H9 (cell line): ENCODE measurements at regions not wholly inside any gene's neighbourhood (a gene's known extent, or its start where the extent isn't known, plus 50 kb on each side); places are given as distances from the start of the nearest gene placed in this dataset.

Experiments used
- DNase-seq: peaks from one replicate; pipeline ENCODE4 v3.0.0-alpha.2; 2017
- H2AFZ ChIP-seq: one replicate; pipeline ENCODE4 v1.6.1; 2013; ENCODE audit warnings: mild to moderate bottlenecking, low read length, control low read depth, moderate library complexity
- H2AK5ac ChIP-seq: 2 replicates; pipeline ENCODE4 v1.6.1; 2013; ENCODE audit warnings: low read length, control low read depth, mixed read lengths; ENCODE audit not compliant: insufficient read length
- H2BK120ac ChIP-seq: one replicate; pipeline ENCODE4 v1.6.1; 2013; ENCODE audit warnings: low read depth, mild to moderate bottlenecking, low read length, control low read depth, inconsistent platforms; ENCODE audit not compliant: poor library complexity, severe bottlenecking
- H2BK12ac ChIP-seq: 2 replicates; pipeline ENCODE4 v1.6.1; 2013; ENCODE audit warnings: low read length, control low read depth, mixed read lengths, low read depth; ENCODE audit not compliant: insufficient read length
- H2BK15ac ChIP-seq: 2 replicates; pipeline ENCODE4 v1.6.1; 2013; ENCODE audit warnings: low read depth, low read length, control low read depth
- H2BK20ac ChIP-seq: one replicate; pipeline ENCODE4 v1.6.1; 2013; ENCODE audit warnings: low read depth, mild to moderate bottlenecking, low read length, control low read depth, inconsistent platforms; ENCODE audit not compliant: poor library complexity, severe bottlenecking
- H2BK5ac ChIP-seq: 2 replicates; pipeline ENCODE4 v1.6.1; 2013; ENCODE audit warnings: low read length, control low read depth, mixed read lengths; ENCODE audit not compliant: insufficient read length
- H3K14ac ChIP-seq: 2 replicates; pipeline ENCODE4 v1.6.1; 2013; ENCODE audit warnings: low read length, control low read depth; ENCODE audit not compliant: insufficient read depth
- H3K18ac ChIP-seq: 2 replicates; pipeline ENCODE4 v1.6.1; 2013; ENCODE audit warnings: low read depth, mild to moderate bottlenecking, mixed read lengths, low read length, control low read depth; ENCODE audit not compliant: insufficient read length
- H3K23ac ChIP-seq: 2 replicates; pipeline ENCODE4 v1.6.1; 2013; ENCODE audit warnings: low read length, control low read depth, mixed read lengths, low read depth; ENCODE audit not compliant: insufficient read length
- H3K23me2 ChIP-seq: 2 replicates; pipeline ENCODE4 v1.6.1; 2013; ENCODE audit warnings: low read depth, mild to moderate bottlenecking, mixed read lengths, low read length, control low read depth; ENCODE audit not compliant: insufficient read length, poor library complexity, severe bottlenecking
- H3K27ac ChIP-seq: 2 replicates; pipeline ENCODE4 v1.5.1; 2013; ENCODE audit warnings: low read length, control low read depth, mixed read lengths, low read depth; ENCODE audit not compliant: insufficient read length
- H3K27me3 ChIP-seq: 2 replicates; pipeline ENCODE4 v1.6.1; 2013; ENCODE audit warnings: low read length, control low read depth, inconsistent platforms; ENCODE audit not compliant: insufficient read depth
- H3K4ac ChIP-seq: 2 replicates; pipeline ENCODE4 v1.6.1; 2013; ENCODE audit warnings: low read depth, mild to moderate bottlenecking, control low read depth, inconsistent platforms, low read length, moderate library complexity
- H3K4me1 ChIP-seq: 2 replicates; pipeline ENCODE4 v1.6.1; 2013; ENCODE audit warnings: low read length, control low read depth, inconsistent platforms; ENCODE audit not compliant: insufficient read depth
- H3K4me2 ChIP-seq: 2 replicates; pipeline ENCODE4 v1.6.1; 2013; ENCODE audit warnings: low read length, control low read depth, mixed read lengths; ENCODE audit not compliant: insufficient read length, insufficient read depth
- H3K56ac ChIP-seq: 2 replicates; pipeline ENCODE4 v1.6.1; 2013; ENCODE audit warnings: low read depth, mild to moderate bottlenecking, mixed read lengths, low read length, control low read depth; ENCODE audit not compliant: insufficient read length
- H3K79me1 ChIP-seq: 2 replicates; pipeline ENCODE4 v1.6.1; 2013; ENCODE audit warnings: low read depth, mild to moderate bottlenecking, moderate library complexity, low read length, control low read depth, inconsistent platforms; ENCODE audit not compliant: insufficient read depth, poor library complexity, severe bottlenecking
- H3K79me2 ChIP-seq: 2 replicates; pipeline ENCODE4 v1.6.1; 2013; ENCODE audit warnings: low read length, control low read depth, inconsistent platforms; ENCODE audit not compliant: insufficient read depth
- H3K9ac ChIP-seq: 2 replicates; pipeline ENCODE4 v1.6.1; 2013; ENCODE audit warnings: low read length, control low read depth, mixed read lengths; ENCODE audit not compliant: insufficient read length; ENCODE audit errors: extremely low read depth
- H3K9me3 ChIP-seq: one replicate; pipeline ENCODE4 v1.6.1; 2013; ENCODE audit warnings: low read depth, low read length, inconsistent platforms; ENCODE audit not compliant: control insufficient read depth
- H3T11ph ChIP-seq: one replicate; pipeline ENCODE4 v1.6.1; 2013; ENCODE audit warnings: mild to moderate bottlenecking, low read length, control low read depth, inconsistent platforms
- H4K20me1 ChIP-seq: one replicate; pipeline ENCODE4 v1.6.1; 2013; ENCODE audit not compliant: control insufficient read depth, insufficient read length, insufficient read depth
- H4K5ac ChIP-seq: 2 replicates; pipeline ENCODE4 v1.6.1; 2013; ENCODE audit warnings: low read depth, mild to moderate bottlenecking, mixed read lengths, low read length, control low read depth; ENCODE audit not compliant: insufficient read length
- H4K8ac ChIP-seq: replicated peaks from 2 replicates; pipeline ENCODE4 v1.6.1; 2013; ENCODE audit warnings: low read length, control low read depth, mixed read lengths, low read depth; ENCODE audit not compliant: insufficient read length
- H4K91ac ChIP-seq: 2 replicates; pipeline ENCODE4 v1.6.1; 2013; ENCODE audit warnings: low read depth, mild to moderate bottlenecking, moderate library complexity, mixed read lengths, low read length, control low read depth; ENCODE audit not compliant: insufficient read length
- H3K27ac Mint-ChIP-seq, 3 experiments: 2 replicates in 2 of 3; 3 replicates in 1 of 3; pipeline ENCODE4 v1.8.0; 2020 to 2021; ENCODE audit warnings: mixed read lengths in 3 of 3, mild to moderate bottlenecking in 1 of 3, moderate library complexity in 1 of 3
- H3K27me3 Mint-ChIP-seq: 2 replicates; pipeline ENCODE4 v1.8.0; 2021; ENCODE audit warnings: low read depth, mild to moderate bottlenecking, moderate library complexity, mixed read lengths
- H3K36me3 Mint-ChIP-seq, 3 experiments: 2 replicates in 2 of 3; 3 replicates in 1 of 3; pipeline ENCODE4 v1.8.0; 2020 to 2021; ENCODE audit warnings: low read depth in 3 of 3, mixed read lengths in 3 of 3; ENCODE audit not compliant: insufficient read depth in 1 of 3
- H3K4me1 Mint-ChIP-seq, 2 experiments: 2 replicates each; pipeline ENCODE4 v1.8.0; 2020; ENCODE audit warnings: mixed read lengths in 2 of 2
- H3K4me3 Mint-ChIP-seq, 2 experiments: 2 replicates in 1 of 2; 3 replicates in 1 of 2; pipeline ENCODE4 v1.8.0; 2020 to 2021; ENCODE audit warnings: mild to moderate bottlenecking in 2 of 2, mixed read lengths in 2 of 2, moderate library complexity in 1 of 2
- H3K9me3 Mint-ChIP-seq, 2 experiments: 2 replicates in 1 of 2; 3 replicates in 1 of 2; pipeline ENCODE4 v1.8.0; 2020; ENCODE audit warnings: mild to moderate bottlenecking in 2 of 2, mixed read lengths in 2 of 2, moderate library complexity in 1 of 2
- CTCF ChIP-seq: fragments of 200-600 bp; sonication (generic); conservative IDR thresholded peaks from 3 replicates; pipeline ENCODE4 v1.8.0; 2021; ENCODE audit warnings: antibody characterized with exemption, mild to moderate bottlenecking
- WGBS: extraction: QIAGEN DNeasy Blood & Tissue Kit; methylation state at CpG from one replicate; pipeline ENCODE4 v1.1.7; 2013; ENCODE audit warnings: missing lambda C conversion rate, low lambda C conversion rate, mixed read lengths; ENCODE audit not compliant: insufficient read length; ENCODE audit errors: extremely low coverage; 5-methylcytosine and 5-hydroxymethylcytosine counted together

- H2BK5ac ChIP-seq = no peak overlapping the region
- H2AFZ ChIP-seq = no peak overlapping the region
- no peak overlapping the region for H3K14ac ChIP-seq
- no peaks in the 10 kb centered on the region for H3K23me2 ChIP-seq
- peaks cover 3 to 13% (median 12%) of the 10 kb centered on the region in 3 experiments; a peak in 6 of 7 replicates for H3K36me3 Mint-ChIP-seq
- no peaks in the 10 kb centered on the region for H3K79me1 ChIP-seq
- no peak overlapping the region for H3K18ac ChIP-seq
- no peak overlapping the region for H3K4me3 Mint-ChIP-seq
- no peak for TF ChIP-seq CTCF
- H3K4ac ChIP-seq = no peak overlapping the region
- H3K4me2 ChIP-seq = no peak overlapping the region
- H4K91ac ChIP-seq = no peak overlapping the region
- no peak overlapping the region for H2AK5ac ChIP-seq
- no peak overlapping the region for H2BK120ac ChIP-seq
- peaks cover 3% of the 10 kb centered on the region; the same call in 1 of the 2 replicates for H3K27me3 Mint-ChIP-seq
- no peak overlapping the region for H4K8ac ChIP-seq
- no CpG with 5 or more reads among the region's 2 CpGs for WGBS
- no peak overlapping the region for H2BK15ac ChIP-seq
- H3K9me3 ChIP-seq = no peaks in the 10 kb centered on the region
- H3T11ph ChIP-seq = no peak overlapping the region
- H2BK20ac ChIP-seq = no peak overlapping the region
- H3K79me2 ChIP-seq = no peaks in the 10 kb centered on the region
- H3K56ac ChIP-seq = no peak overlapping the region
- peaks cover 0 to 4% of the 10 kb centered on the region in 2 experiments; a peak in 1 of 4 replicates for H3K4me1 Mint-ChIP-seq
- H2BK12ac ChIP-seq = no peak overlapping the region
- H3K9me3 Mint-ChIP-seq = peaks cover 3 to 14% of the 10 kb centered on the region in 2 experiments; a peak in 4 of 5 replicates
- DNase-seq = no peak
- H3K4me1 ChIP-seq = no peaks in the 10 kb centered on the region
- no peak overlapping the region for H3K27ac Mint-ChIP-seq
- no peak overlapping the region for H3K27ac ChIP-seq
- no peaks in the 10 kb centered on the region for H3K27me3 ChIP-seq
- no peaks in the 10 kb centered on the region for H4K20me1 ChIP-seq
- no peak overlapping the region for H3K9ac ChIP-seq
- H4K5ac ChIP-seq = no peak overlapping the region
- H3K23ac ChIP-seq = no peak overlapping the region
Measured at GRCh38 chr9:6134661-6135180, 80.9 kb upstream of the IL33 start.
